Stomach smooth muscle (tissue), 2 donors: ENCODE measurements at regions not wholly inside any gene's neighbourhood (a gene's known extent, or its start where the extent isn't known, plus 50 kb on each side); places are given as distances from the start of the nearest gene placed in this dataset.

ENCODE experiments used
- H3K27ac ChIP-seq: one replicate; pipeline ENCODE4 v1.7.0; 2013; ENCODE audit warnings: mild to moderate bottlenecking, low read length, inconsistent platforms
- H3K27me3 ChIP-seq, 2 donors: one replicate each; pipeline ENCODE4 v1.7.0; 2013; ENCODE audit warnings: low read length in 2 of 2; ENCODE audit not compliant: insufficient read depth in 2 of 2, control insufficient read depth in 1 of 2
- H3K36me3 ChIP-seq, 2 donors: one replicate each; pipeline ENCODE4 v1.7.0; 2013; ENCODE audit warnings: low read length in 2 of 2; ENCODE audit not compliant: control insufficient read depth in 2 of 2, insufficient read depth in 2 of 2
- H3K4me1 ChIP-seq: one replicate; pipeline ENCODE4 v1.7.0; 2013; ENCODE audit warnings: low read length; ENCODE audit not compliant: control insufficient read depth, insufficient read depth
- H3K4me3 ChIP-seq, 2 donors: one replicate each; pipeline ENCODE4 v1.7.0; 2013; ENCODE audit warnings: low read length in 2 of 2
- H3K9ac ChIP-seq, 2 donors: one replicate each; pipeline ENCODE4 v1.7.0; 2013; ENCODE audit warnings: low read length in 2 of 2, mild to moderate bottlenecking in 1 of 2
- H3K9me3 ChIP-seq, 2 donors: one replicate each; pipeline ENCODE4 v1.7.0; 2013; ENCODE audit warnings: low read length in 2 of 2; ENCODE audit not compliant: control insufficient read depth in 2 of 2
- donor health status: healthy.
- donor health status: Pancreatic carcinoma.

DNA sequence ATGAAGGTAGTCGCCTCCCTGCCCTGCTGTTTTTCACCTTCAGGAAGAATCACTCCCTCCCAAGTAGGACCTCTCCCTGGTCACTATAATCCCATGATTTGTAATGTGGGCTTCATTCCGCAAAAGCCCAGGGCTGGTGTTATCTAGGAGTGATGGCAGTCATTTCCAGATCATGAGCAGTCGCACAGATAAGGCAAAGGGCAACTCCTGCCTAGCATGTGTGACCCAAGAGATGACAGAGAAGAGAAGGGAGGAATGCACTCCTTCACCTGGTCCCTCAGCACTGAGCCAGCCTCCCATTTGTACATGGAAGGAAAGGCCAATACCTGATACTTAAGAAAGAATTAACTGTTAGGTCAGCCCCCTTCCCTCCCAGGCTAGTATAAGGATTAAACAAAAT, 102.9 kb downstream of the RPL27A start:
- peak overlapping the region; percentile 69 for H3K27ac ChIP-seq
- H3K4me1 ChIP-seq = peaks cover 46% of the 10 kb centered on the region
- H3K9ac ChIP-seq = peak overlapping the region; percentile 36 to 47
- no peaks in the 10 kb centered on the region for H3K9me3 ChIP-seq
- no peaks in the 10 kb centered on the region for H3K36me3 ChIP-seq
- no peaks in the 10 kb centered on the region for H3K27me3 ChIP-seq
- no peak overlapping the region for H3K4me3 ChIP-seq

DNA sequence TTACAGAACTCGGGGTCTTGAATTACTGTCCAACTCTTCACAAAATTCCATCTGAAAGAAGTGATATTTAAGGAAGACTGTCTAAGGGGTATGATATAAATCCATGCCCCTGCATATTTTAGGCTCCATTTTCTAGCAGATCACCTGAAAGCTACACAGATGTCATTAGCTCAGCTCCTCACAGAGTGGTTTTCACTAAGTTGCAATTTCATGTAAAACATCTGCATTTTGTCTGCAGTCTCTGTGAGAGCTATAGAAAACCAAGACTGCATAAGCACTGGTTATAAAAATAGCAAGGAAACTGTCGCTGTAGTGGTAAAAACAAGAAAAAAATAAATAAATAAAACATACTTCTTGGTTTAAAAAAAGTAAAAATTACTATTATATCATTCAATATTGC, 103.4 kb downstream of the RPL27A start:
- Histone ChIP-seq H3K27ac (peak overlapping the region; percentile 69), H3K4me3 (no peak overlapping the region), H3K27me3 (no peaks in the 10 kb centered on the region), H3K36me3 (no peaks in the 10 kb centered on the region), H3K9me3 (no peaks in the 10 kb centered on the region), H3K9ac (no peak overlapping the region), H3K4me1 (peaks cover 40% of the 10 kb centered on the region)

DNA sequence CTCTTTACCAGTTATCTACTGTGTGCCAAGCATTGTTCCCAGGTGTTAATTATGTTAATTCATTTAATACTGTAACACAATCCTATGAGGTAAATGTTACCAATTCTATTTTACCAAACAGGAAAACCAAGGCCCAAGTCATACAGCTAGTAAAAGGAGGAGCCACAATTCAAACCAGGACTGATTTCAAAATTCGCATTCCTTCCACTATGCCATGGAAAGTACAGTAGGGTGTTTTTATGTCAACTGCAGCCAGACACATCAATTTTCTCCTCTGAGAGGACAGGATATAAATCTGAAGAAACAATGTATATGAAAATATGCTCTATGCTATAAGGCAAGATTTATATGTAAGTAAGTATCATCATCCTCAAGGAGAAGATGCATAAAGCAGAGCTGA, 104.3 kb downstream of the RPL27A start:
- Histone ChIP-seq H3K9me3 (no peaks in the 10 kb centered on the region), H3K9ac (no peak overlapping the region), H3K27me3 (no peaks in the 10 kb centered on the region), H3K27ac (peak overlapping the region; percentile 7), H3K36me3 (no peaks in the 10 kb centered on the region), H3K4me1 (peaks cover 37% of the 10 kb centered on the region), H3K4me3 (peak overlapping the region in 1 of 2 donors; percentile 16)

DNA sequence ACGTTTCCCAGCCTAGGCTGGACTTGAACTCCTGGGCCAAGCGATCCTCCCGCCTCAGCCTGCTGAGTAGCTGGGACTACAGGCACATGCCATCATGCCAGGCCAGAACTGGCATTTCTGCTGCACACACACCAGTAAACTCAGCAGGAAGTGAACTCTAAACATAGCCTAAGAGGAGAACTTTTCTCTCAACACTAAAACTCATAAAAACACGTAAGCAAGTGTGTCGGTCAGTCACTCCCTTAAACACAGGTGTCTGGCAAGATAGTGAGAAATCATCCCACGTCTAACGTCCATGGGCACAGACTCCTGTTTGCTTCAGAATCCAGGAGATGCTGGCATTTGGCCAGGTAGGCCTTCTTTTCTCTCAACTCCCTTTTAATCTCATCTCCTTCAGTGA, 104.8 kb downstream of the RPL27A start:
- no peak overlapping the region for H3K9ac ChIP-seq
- H3K27ac ChIP-seq = peak overlapping the region; percentile 7
- H3K27me3 ChIP-seq = no peaks in the 10 kb centered on the region
- no peaks in the 10 kb centered on the region for H3K36me3 ChIP-seq
- peak overlapping the region in 1 of 2 donors; percentile 16 for H3K4me3 ChIP-seq
- no peaks in the 10 kb centered on the region for H3K9me3 ChIP-seq
- peaks cover 37% of the 10 kb centered on the region for H3K4me1 ChIP-seq

DNA sequence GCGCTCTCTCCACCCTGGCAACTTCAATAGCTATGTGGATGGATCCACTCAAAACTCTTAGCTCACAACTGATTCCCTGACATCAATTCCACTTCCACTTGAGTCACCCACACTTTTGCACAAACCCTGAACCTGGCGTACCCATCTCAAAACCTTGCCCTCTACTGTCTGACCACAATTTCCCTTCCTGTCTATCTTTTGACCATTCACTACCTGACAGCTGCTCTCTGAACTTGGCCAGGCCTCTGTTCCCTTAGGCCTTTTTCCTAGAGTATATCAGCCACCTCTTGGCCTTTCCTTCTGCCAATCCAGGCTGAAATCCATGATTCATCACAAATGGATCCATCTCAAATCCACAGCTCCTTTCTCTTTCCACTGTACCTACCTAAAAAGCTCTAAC, 106.0 kb downstream of the RPL27A start:
- H3K36me3 ChIP-seq = no peaks in the 10 kb centered on the region
- H3K27ac ChIP-seq = peak overlapping the region; percentile 7
- no peak overlapping the region for H3K4me3 ChIP-seq
- no peak overlapping the region for H3K9ac ChIP-seq
- H3K27me3 ChIP-seq = no peaks in the 10 kb centered on the region
- H3K4me1 ChIP-seq = peaks cover 37% of the 10 kb centered on the region
- no peaks in the 10 kb centered on the region for H3K9me3 ChIP-seq

DNA sequence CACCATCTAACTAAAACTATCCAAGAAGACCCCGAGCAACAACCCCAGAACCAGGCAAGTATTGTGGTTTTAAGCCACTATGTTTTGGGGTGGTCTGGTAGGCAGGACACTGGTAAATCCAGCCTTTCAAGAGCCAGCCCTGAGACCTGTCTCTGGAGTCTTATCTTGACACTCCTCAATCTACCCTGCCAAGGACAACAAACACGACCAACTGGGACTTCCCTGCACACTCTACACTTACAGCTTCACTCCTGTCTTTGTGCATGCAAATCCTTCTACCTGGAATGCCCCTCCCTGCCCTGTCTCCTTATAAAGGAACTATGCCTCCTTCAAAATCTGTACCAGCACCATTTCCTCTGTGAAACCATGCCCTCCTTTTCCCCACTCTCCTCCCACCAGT, 107.3 kb downstream of the RPL27A start:
- H3K4me1 ChIP-seq = peaks cover 39% of the 10 kb centered on the region

DNA sequence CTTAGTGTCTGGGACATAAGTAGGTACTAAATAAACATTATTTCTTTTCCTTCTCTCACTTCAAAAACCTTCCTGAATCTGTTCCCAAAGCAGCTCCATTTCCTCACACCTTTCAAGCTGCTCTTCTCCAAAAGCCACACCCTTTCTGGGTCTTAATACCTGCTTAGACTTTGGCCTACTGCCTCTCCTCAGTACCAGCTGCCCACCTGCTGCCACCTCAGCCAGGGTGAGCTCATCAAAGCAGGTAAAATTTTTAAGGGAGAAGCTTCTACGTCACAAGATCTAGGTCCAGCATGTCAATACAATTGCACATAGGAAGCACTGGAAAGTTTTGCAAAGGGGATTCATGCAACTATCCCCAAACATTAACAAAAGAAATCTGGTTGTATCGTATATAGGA, 108.4 kb downstream of the RPL27A start:
- no peaks in the 10 kb centered on the region for H3K9me3 ChIP-seq
- H3K4me3 ChIP-seq = no peak overlapping the region
- H3K9ac ChIP-seq = no peak overlapping the region
- H3K27ac ChIP-seq = no peak overlapping the region
- H3K36me3 ChIP-seq = peaks cover 0 to 3% of the 10 kb centered on the region in 2 donors
- H3K27me3 ChIP-seq = no peaks in the 10 kb centered on the region
- peaks cover 37% of the 10 kb centered on the region for H3K4me1 ChIP-seq

More for the DNA sequence above, 107.3 kb downstream of the RPL27A start:
- Histone ChIP-seq H3K9me3 (no peaks in the 10 kb centered on the region), H3K36me3 (peaks cover 0 to 3% of the 10 kb centered on the region in 2 donors), H3K4me3 (no peak overlapping the region), H3K27me3 (no peaks in the 10 kb centered on the region), H3K9ac (no peak overlapping the region), H3K27ac (no peak overlapping the region)

DNA sequence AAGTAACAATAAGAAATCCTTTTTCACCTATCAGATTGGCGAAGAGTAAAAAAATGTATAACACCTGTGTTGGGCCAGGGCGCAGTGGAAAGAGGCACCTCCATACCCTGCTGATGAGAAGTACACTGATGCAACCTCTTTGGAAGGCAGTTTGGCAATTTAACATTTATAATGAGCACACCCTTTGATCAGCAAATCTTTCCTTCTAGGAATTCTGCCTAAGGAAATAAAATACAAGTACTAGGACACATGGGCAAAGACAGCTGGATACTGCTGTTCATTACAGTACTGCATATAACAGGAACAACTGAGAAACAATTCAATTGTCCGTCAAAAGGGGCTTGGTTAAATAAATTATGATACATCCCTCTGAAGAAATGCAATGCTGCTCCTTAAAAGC, 110.1 kb downstream of the RPL27A start:
- H3K27me3 ChIP-seq = no peaks in the 10 kb centered on the region
- no peak overlapping the region for H3K9ac ChIP-seq
- no peak overlapping the region for H3K27ac ChIP-seq
- peaks cover 3 to 5% of the 10 kb centered on the region in 2 donors for H3K36me3 ChIP-seq
- peaks cover 26% of the 10 kb centered on the region for H3K4me1 ChIP-seq
- H3K4me3 ChIP-seq = no peak overlapping the region
- no peaks in the 10 kb centered on the region for H3K9me3 ChIP-seq

DNA sequence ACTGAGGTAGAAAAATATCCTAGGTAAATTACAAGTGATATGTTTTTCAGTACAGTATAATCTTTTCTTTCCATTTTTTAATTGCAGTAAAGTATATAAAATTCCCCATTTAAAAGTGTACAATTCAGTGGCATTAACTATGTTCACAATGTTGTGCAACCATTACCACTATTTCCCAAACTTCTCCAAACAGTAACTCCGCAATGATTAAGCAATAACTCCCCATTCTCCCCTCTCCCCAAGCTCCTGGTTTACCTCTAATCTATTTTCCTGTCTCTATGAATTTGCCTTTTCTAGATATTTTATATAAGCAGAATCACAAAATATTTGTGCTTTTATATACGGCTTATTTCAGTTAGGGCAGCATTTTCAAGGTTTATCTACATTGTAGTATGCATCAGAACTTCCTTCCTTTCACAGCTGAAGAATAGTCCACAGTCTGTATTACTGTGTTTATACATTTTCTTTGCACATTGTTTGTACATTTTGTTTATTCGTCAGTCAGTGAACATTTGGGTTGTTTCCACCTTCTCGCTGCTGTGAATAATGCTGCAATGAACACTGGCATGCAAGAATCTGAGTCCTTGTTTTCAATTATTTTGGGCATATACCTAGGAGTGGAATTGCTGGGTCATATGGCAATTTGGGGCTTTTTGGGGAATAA, 110.7 kb downstream of the RPL27A start:
- Histone ChIP-seq H3K27me3 (no peaks in the 10 kb centered on the region), H3K9ac (no peak overlapping the region), H3K36me3 (peaks cover 5 to 8% of the 10 kb centered on the region in 2 donors), H3K4me1 (peaks cover 23% of the 10 kb centered on the region), H3K27ac (no peak overlapping the region), H3K4me3 (no peak overlapping the region), H3K9me3 (no peaks in the 10 kb centered on the region)

DNA sequence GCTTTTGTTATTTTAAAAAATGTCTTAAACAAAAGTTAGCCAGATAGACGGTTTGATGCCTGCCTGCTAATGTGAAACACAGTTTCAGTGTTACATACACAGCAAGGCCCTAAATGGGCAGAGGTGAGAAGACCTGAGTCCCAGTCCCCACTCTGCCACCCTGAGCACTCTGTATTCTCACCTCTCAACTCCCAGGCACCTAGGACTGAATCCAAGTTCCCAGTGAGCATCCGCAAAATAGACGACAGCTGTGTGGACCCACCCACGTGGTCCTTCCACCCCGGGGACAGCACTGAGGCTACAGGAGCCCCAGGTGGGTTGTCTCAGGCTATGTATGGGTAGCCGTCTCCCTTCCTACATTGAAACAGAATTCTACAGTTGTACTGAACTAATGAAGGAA, 111.5 kb downstream of the RPL27A start:
- Histone ChIP-seq H3K36me3 (peaks cover 6 to 9% of the 10 kb centered on the region in 2 donors), H3K4me3 (peak overlapping the region in 1 of 2 donors; percentile 22), H3K4me1 (peaks cover 27% of the 10 kb centered on the region), H3K9ac (no peak overlapping the region), H3K27ac (peak overlapping the region; percentile 58), H3K27me3 (no peaks in the 10 kb centered on the region), H3K9me3 (no peaks in the 10 kb centered on the region)

DNA sequence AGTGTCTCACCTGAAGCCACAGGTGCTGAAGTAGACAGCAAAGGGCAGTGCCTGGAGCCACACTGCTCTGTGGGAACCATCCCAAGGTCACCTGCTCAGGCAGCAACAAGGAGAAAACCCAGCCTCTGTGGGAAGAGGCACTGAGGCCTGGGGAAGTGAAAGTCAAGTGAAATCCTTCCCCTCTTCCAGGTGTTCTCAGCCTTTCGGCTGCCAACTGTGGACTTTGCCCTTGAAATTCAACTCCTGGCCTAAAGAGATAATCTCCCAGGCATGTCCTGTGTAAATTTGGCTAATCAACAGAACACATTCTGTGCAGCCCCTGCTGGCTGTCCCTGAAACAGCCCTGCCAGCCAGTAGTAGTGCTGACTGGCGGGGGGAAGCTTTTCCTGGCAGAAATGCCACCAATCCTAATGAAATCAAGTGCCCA, 112.1 kb downstream of the RPL27A start:
- Histone ChIP-seq H3K27ac (peak overlapping the region; percentile 58), H3K9ac (peak overlapping the region in 1 of 2 donors; percentile 21), H3K36me3 (peaks cover 7 to 9% of the 10 kb centered on the region in 2 donors), H3K27me3 (no peaks in the 10 kb centered on the region), H3K4me1 (peaks cover 31% of the 10 kb centered on the region), H3K4me3 (peak overlapping the region in 1 of 2 donors; percentile 22), H3K9me3 (no peaks in the 10 kb centered on the region)
